ENCODE measurements at regions not wholly inside any gene's neighbourhood (a gene's known extent, or its start where the extent isn't known, plus 50 kb on each side); places are given as distances from the start of the nearest gene placed in this dataset.

DNA sequence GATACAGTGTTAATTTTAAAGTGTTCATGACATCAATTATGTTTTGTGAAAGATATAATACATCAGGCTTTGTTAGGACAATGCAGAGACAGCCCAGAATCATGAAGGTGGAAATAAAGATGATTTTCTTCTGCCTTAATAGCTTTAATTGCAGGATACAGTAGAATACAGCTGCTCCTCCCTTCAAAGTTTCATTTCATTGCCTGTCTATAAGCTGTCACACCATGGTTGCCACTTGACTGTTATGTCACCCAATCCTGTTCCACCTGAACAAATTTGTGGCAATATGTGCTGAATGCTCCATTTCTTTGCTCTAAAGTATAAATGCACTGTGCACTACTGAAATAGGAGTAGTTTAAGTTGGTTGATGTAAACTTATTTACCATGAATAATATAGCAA lies 537.8 kb upstream of the ROBO2 start:
- TF ChIP-seq, protein P1, sequence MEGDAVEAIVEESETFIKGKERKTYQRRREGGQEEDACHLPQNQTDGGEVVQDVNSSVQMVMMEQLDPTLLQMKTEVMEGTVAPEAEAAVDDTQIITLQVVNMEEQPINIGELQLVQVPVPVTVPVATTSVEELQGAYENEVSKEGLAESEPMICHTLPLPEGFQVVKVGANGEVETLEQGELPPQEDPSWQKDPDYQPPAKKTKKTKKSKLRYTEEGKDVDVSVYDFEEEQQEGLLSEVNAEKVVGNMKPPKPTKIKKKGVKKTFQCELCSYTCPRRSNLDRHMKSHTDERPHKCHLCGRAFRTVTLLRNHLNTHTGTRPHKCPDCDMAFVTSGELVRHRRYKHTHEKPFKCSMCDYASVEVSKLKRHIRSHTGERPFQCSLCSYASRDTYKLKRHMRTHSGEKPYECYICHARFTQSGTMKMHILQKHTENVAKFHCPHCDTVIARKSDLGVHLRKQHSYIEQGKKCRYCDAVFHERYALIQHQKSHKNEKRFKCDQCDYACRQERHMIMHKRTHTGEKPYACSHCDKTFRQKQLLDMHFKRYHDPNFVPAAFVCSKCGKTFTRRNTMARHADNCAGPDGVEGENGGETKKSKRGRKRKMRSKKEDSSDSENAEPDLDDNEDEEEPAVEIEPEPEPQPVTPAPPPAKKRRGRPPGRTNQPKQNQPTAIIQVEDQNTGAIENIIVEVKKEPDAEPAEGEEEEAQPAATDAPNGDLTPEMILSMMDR (IDR thresholded peaks at IDR 0.05; ENCODE audit: insufficient read depth, low read depth, low read length), result no peak
- no peak for DNase-seq (ENCODE audit: low read depth)

DNA sequence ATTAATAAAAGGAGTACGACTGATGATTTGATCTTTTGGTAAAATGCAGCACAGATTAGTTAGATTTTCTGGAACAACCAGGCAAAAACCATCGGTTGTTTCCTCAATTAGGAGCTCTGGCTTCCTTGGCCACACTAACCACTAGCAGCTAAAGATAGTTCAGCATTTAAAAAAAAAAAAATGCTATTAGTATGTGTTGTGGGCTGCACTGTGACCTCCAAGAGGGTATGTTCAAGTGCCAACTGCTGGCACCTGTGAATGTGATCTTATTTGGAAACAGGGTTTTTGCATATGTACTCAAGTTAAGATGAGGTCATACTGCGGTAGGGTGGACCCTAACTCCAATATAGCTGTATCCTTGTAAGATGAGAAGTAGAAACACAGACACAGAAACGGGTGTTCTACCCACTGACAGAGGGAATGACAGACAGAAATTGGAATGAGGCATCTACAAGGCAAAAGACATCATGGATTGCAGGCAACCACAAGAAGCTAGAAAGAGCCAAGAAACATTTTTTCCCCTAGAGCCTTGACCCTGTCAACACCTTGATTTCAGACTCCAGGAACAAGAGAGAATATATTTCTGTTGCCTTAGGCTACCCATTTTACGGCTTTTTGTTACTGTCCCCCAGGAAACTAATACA lies 534.6 kb upstream of the ROBO2 start:
- no peak overlapping the region for H3K4me3 ChIP-seq (ENCODE audit: low read depth, low read length)
- DNase-seq (ENCODE audit: low read depth), result no peak
- TF ChIP-seq, protein P1 (IDR thresholded peaks at IDR 0.05; ENCODE audit: insufficient read depth, low read depth, low read length), result no peak

More for the DNA sequence above, 537.8 kb upstream of the ROBO2 start:
- H3K4me3 ChIP-seq (ENCODE audit: low read depth, low read length), result no peak overlapping the region

DNA sequence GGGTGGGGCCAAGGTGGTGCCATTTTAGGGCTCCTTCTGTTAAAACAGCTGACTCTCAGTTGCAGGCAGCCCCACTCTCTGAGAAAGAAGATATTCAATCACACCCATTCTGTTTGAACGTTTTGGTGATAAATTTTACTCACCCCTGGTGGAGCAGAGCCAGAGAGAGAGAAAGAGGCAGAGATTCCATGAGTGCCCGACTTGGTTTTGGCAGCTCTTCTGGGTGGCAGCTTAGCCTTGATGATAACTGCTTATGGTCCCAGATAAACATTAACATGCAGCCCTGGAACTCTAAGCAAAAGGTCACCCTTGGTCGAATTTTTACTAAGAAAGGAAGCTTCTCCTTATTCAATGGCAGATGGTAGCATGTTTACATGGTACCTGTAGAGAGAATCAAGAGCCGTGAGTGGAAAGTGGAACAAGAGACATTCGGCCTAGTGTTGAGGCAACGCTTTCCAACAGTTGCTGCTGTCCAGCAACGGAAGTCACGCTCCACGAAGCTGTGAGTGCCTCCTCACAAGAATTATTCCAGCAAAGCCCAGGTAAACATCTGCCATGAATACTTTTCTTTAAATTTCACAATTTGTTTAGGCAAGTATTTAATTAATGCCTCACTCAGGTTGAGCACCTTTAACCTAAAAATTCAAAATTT lies 530.6 kb upstream of the ROBO2 start:
- no peak for DNase-seq (ENCODE audit: low read depth)
- TF ChIP-seq, protein P1 (IDR thresholded peaks at IDR 0.05; ENCODE audit: insufficient read depth, low read depth, low read length), result no peak
- no peak overlapping the region for H3K4me3 ChIP-seq (ENCODE audit: low read depth, low read length)

DNA sequence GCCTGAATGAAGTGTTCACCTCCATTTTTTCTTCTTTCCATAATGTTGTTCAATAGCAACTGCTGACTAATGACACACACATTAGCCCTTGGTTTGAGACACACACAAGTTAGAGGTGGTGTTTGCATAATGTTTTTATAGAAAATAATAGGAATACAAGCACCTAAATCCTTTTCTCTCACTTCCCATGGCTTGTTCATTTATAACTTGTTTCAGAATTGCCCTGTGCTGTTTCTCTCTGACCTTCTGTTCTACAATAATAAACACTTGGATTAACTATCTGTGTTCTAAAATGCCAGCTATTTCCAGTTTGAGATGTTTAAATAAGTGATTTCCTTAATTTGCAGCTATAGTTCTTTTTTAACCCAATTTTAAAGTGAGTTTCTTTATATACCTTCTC lies 525.1 kb upstream of the ROBO2 start:
- TF ChIP-seq, protein P1 (IDR thresholded peaks at IDR 0.05; ENCODE audit: insufficient read depth, low read depth, low read length), result no peak
- H3K4me3 ChIP-seq (ENCODE audit: low read depth, low read length), result no peak overlapping the region
- DNase-seq (ENCODE audit: low read depth), result peak; percentile 35

DNA sequence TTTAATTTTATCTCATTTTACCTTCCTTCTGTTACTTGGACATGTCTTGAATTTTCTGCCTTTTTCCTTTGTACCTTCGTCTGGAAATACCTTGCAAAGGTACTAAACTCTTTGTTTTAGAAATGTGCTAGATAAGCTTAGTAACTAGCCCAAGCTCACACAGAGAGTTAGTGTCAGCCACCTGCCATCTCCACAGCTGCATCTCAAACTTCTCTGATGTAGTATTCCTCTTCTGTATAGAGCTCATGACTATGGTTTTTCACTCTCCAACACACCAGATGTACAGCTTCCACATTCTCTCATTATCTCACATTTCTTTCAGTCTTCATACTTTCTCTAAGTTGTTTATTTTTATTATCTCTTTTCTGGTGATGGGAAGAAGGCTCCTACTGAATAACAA lies 516.6 kb upstream of the ROBO2 start:
- TF ChIP-seq, protein P1 (IDR thresholded peaks at IDR 0.05; ENCODE audit: insufficient read depth, low read depth, low read length), result no peak
- no peak overlapping the region for H3K4me3 ChIP-seq (ENCODE audit: low read depth, low read length)
- DNase-seq (ENCODE audit: low read depth), result peak; percentile 42

DNA sequence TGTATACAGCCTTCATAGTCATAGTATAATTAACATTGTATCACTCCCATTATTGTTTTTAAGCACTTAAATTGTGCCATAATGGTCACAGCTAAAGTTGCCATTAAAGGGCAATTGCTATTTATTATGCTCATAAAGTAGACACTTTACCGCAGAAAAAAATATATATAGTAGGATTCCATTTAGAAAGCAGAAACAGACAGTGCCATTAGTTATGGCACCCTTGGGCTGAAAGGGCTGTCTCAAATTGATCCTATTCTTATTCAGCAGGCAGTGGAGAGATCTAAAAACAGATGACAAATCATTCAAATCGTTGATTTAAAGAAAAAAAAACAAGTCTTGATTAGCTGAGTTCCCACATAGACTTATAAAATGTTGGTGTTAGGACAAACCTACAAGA lies 514.2 kb upstream of the ROBO2 start:
- no peak for DNase-seq (ENCODE audit: low read depth)
- H3K4me3 ChIP-seq (ENCODE audit: low read depth, low read length), result no peak overlapping the region
- TF ChIP-seq, protein P1 (IDR thresholded peaks at IDR 0.05; ENCODE audit: insufficient read depth, low read depth, low read length), result no peak

Measured in fibroblast of villous mesenchyme (primary cell).